GM18505 (cell line): ENCODE measurements at regions not wholly inside any gene's neighbourhood (a gene's known extent, or its start where the extent isn't known, plus 50 kb on each side); places are given as distances from the start of the nearest gene placed in this dataset.
"Not testable (repeated sequence)": the region's sequence is repeated elsewhere in the genome, so short reads cannot be mapped to it uniquely, and the experiment has no call there.

Experiments
- ATAC-seq: cut with Tn5 transposase; IDR thresholded peaks from one replicate; pipeline ENCODE4 v1.9.1; 2021; ENCODE audit not compliant: unreplicated experiment
- POLR2A ChIP-seq: IDR thresholded peaks from 4 replicates; pipeline ENCODE4 v1.6.1; 2011; ENCODE audit warnings: borderline replicate concordance; ENCODE audit not compliant: insufficient read depth, insufficient read length; ENCODE audit errors: extremely low read depth

GRCh38 chr20:53869466-53870258, 200.7 kb downstream of the BCAS1 start:
- ATAC-seq, result peak; percentile 45
- TF ChIP-seq POLR2A, result no peak

- no peak for ATAC-seq
- no peak for TF ChIP-seq POLR2A
Measured at GRCh38 chr20:53867741-53868351, 202.5 kb downstream of the BCAS1 start.

GRCh38 chr20:53866794-53867740, 203.3 kb downstream of the BCAS1 start:
- peak; percentile 28 for TF ChIP-seq POLR2A
- no peak for ATAC-seq

- no peak for ATAC-seq
- no peak for TF ChIP-seq POLR2A
Measured at GRCh38 chr20:53865901-53866793, 204.2 kb downstream of the BCAS1 start.

GRCh38 chr20:53864765-53865683, 205.4 kb downstream of the BCAS1 start:
- ATAC-seq, result not testable (repeated sequence)

GRCh38 chr20:53863923-53864641, 206.3 kb downstream of the BCAS1 start:
- not testable (repeated sequence) for ATAC-seq

- not testable (repeated sequence) for ATAC-seq
Measured at GRCh38 chr20:53863535-53863922, 206.9 kb downstream of the BCAS1 start.

- not testable (repeated sequence) for ATAC-seq
Measured at GRCh38 chr20:53863039-53863438, 207.4 kb downstream of the BCAS1 start.

- ATAC-seq, result not testable (repeated sequence)
Measured at GRCh38 chr20:53862490-53862889, 207.9 kb downstream of the BCAS1 start.

GRCh38 chr20:53862136-53862397, 208.3 kb downstream of the BCAS1 start:
- not testable (repeated sequence) for ATAC-seq

- ATAC-seq, result no peak
- TF ChIP-seq POLR2A, result no peak
Measured at GRCh38 chr20:53859684-53860083, 210.7 kb downstream of the BCAS1 start.

- not testable (repeated sequence) for ATAC-seq
Measured at GRCh38 chr20:53859009-53859408, 211.4 kb downstream of the BCAS1 start.

GRCh38 chr20:53858516-53858915, 211.9 kb downstream of the BCAS1 start:
- ATAC-seq, result not testable (repeated sequence)
